Activated T-cell treated with anti-CD3 and anti-CD28 coated beads, Interleukin-2, amount 50 U/mL, for 4 hours (primary cell): ENCODE measurements at regions not wholly inside any gene's neighbourhood (a gene's known extent, or its start where the extent isn't known, plus 50 kb on each side); places are given as distances from the start of the nearest gene placed in this dataset.
"Not testable (repeated sequence)": the region's sequence is repeated elsewhere in the genome, so short reads cannot be mapped to it uniquely, and the experiment has no call there.

Source experiments
- ATAC-seq, 2 donors: fragments of 200-7000 bp; cut with Tn5 transposase; one replicate each; pipeline ENCODE4 v1.10.0; 2021
- DNase-seq: peaks from one replicate; pipeline ENCODE4 v3.0.0-alpha.2; 2020
- H3K27me3 Mint-ChIP-seq: one replicate; pipeline ENCODE4 v1.8.0; 2021; ENCODE audit warnings: low read depth, mixed read lengths
- H3K36me3 Mint-ChIP-seq: one replicate; pipeline ENCODE4 v1.8.0; 2022; ENCODE audit warnings: mixed read lengths; ENCODE audit not compliant: insufficient read depth
- H3K4me1 Mint-ChIP-seq: one replicate; pipeline ENCODE4 v1.8.0; 2021; ENCODE audit warnings: low read depth, mixed read lengths
- H3K4me3 Mint-ChIP-seq: one replicate; pipeline ENCODE4 v1.8.0; 2021; ENCODE audit warnings: mild to moderate bottlenecking, moderate library complexity, mixed read lengths
- H3K9me3 Mint-ChIP-seq: one replicate; pipeline ENCODE4 v1.8.0; 2021; ENCODE audit warnings: mixed read lengths

GRCh38 chr17:34486761-34487160 is 92.6 kb upstream of the TMEM132E start:
- H3K4me3 Mint-ChIP-seq, result no peak overlapping the region
- H3K4me1 Mint-ChIP-seq, result no peaks in the 10 kb centered on the region
- DNase-seq (no peak), ATAC-seq (no peak)
- H3K9me3 Mint-ChIP-seq, result no peaks in the 10 kb centered on the region
- H3K27me3 Mint-ChIP-seq, result peaks cover 34% of the 10 kb centered on the region
- no peaks in the 10 kb centered on the region for H3K36me3 Mint-ChIP-seq

DNA sequence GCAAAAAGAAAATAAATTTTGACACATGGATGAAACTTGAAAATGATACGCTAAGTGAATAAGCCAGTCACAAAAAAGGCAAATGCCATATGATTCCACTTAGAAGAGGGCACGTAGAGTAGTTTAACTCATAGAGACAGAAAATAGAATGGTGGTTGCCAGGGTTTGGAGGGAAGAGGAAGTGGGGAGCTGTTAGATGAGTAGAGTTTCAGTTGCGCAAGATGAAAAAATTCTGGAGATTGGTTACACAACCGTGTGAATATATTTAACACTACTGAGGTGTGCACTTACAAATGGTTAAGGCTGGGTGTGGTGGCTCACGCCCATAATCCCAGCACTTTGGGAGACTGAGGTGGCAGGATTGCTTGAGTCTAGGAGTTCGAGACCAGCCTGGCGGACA is 93.4 kb upstream of the TMEM132E start:
- no peaks in the 10 kb centered on the region for H3K4me1 Mint-ChIP-seq
- ATAC-seq, result no peak
- no peaks in the 10 kb centered on the region for H3K9me3 Mint-ChIP-seq
- H3K4me3 Mint-ChIP-seq, result no peak overlapping the region
- DNase-seq, result no peak
- H3K27me3 Mint-ChIP-seq, result peaks cover 35% of the 10 kb centered on the region
- no peaks in the 10 kb centered on the region for H3K36me3 Mint-ChIP-seq

DNA sequence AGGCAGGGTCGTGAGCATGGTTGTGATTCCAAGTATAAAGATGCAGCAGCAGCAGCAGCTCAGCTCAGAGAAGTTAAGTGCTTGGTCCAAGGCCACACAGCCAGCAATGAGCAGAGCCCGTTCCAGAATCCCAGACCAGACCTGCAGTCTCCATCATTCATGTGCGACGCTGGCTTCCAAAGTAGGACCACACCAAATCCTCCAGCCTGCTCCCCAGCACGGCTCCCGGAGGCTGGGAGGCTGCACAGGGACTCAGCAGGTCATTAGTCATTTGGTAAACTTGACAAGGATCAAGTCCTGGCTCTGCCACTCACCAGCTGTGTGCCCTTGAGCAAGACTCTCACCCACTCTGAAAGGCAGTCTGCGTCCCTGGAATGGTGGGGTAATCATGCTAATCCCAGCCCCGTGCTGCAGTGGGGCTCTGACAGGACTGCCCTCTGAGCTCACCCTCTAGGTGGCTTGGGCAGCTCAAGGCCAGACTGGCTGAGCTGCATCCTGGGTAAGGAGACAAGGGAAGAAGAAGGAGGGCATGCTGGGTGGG is 95.1 kb upstream of the TMEM132E start:
- Mint-ChIP-seq H3K4me3 (no peak overlapping the region), H3K36me3 (no peaks in the 10 kb centered on the region), H3K4me1 (no peaks in the 10 kb centered on the region), H3K9me3 (no peaks in the 10 kb centered on the region), H3K27me3 (peaks cover 39% of the 10 kb centered on the region)
- DNase-seq (no peak), ATAC-seq (no peak)

DNA sequence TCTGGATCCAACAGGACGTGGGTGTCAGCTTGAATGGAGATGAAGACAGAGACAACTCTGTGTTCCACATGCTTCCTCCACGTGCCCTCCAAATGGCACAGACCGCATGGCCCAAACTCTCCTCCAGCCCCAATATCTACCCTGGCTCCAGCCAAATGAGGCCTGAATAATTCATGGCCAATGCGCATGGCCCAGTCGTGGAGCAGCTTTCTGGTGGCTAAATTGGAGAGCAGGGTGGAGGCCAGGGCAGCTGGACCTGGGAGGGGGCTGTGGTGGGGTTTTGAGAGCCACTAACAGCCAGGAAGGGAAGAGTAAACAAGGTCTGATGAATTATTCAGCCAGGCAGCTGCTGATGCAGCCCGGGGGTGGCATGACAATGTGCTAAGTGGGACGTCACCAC is 96.7 kb upstream of the TMEM132E start:
- no peak for DNase-seq

GRCh38 chr17:34481779-34482178 is 97.6 kb upstream of the TMEM132E start:
- DNase-seq (no peak), ATAC-seq (no peak)
- H3K27me3 Mint-ChIP-seq, result peaks cover 34% of the 10 kb centered on the region
- H3K4me1 Mint-ChIP-seq, result no peaks in the 10 kb centered on the region
- H3K36me3 Mint-ChIP-seq, result no peaks in the 10 kb centered on the region
- H3K9me3 Mint-ChIP-seq, result no peaks in the 10 kb centered on the region
- H3K4me3 Mint-ChIP-seq, result no peak overlapping the region

More for the DNA sequence above, 96.7 kb upstream of the TMEM132E start:
- Mint-ChIP-seq H3K4me3 (no peak overlapping the region), H3K9me3 (no peaks in the 10 kb centered on the region), H3K36me3 (no peaks in the 10 kb centered on the region), H3K27me3 (peaks cover 36% of the 10 kb centered on the region), H3K4me1 (no peaks in the 10 kb centered on the region)
- ATAC-seq, result no peak

DNA sequence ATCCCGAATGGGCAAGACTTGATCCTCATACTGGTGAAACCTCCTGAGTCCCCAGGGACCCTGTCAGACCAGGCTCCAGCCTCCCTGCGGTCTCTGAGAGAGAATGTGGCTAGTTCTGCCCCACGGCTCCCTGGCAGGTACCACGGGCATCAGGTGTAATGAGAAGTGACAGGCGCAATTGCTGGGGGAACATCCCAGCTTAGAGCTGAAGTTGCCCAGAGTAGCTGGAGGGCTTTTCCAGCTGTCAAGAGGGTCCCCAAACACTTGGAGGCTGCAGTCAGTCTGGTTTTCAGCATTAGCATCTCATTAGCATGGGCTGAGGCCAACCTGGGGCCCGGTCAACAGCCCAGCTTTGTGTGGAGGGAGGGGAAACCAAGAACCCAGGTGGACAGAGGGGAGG is 100.0 kb upstream of the TMEM132E start:
- Mint-ChIP-seq H3K27me3 (peaks cover 27% of the 10 kb centered on the region), H3K36me3 (no peaks in the 10 kb centered on the region), H3K4me3 (no peak overlapping the region), H3K4me1 (no peaks in the 10 kb centered on the region), H3K9me3 (no peaks in the 10 kb centered on the region)
- ATAC-seq (no peak), DNase-seq (no peak)

GRCh38 chr17:34478244-34478643 is 101.1 kb upstream of the TMEM132E start:
- peaks cover 19% of the 10 kb centered on the region for H3K27me3 Mint-ChIP-seq
- H3K4me1 Mint-ChIP-seq, result no peaks in the 10 kb centered on the region
- DNase-seq (no peak), ATAC-seq (no peak)
- H3K4me3 Mint-ChIP-seq, result no peak overlapping the region
- no peaks in the 10 kb centered on the region for H3K9me3 Mint-ChIP-seq
- H3K36me3 Mint-ChIP-seq, result no peaks in the 10 kb centered on the region

DNA sequence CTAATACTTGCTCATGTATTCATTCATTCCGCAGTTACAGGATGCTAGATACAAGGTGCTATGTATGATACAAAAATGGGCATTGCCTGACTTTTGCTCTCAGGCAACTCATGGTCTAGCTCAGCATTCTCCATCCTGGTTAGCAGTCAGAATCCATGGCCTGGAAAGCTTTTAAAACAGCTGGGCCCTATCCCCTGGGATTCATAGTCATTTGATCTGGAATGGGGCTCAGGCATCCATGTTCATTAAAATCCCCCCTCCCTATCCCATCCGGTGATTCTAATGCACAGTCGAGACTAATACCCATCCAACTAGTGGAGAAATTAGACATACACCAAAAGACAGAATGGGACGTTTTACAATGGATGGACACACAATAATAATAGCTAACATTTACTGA is 104.1 kb upstream of the TMEM132E start:
- ATAC-seq (no peak), DNase-seq (no peak)
- no peaks in the 10 kb centered on the region for H3K9me3 Mint-ChIP-seq
- no peak overlapping the region for H3K4me3 Mint-ChIP-seq
- H3K27me3 Mint-ChIP-seq, result peaks cover 8% of the 10 kb centered on the region
- no peaks in the 10 kb centered on the region for H3K36me3 Mint-ChIP-seq
- no peaks in the 10 kb centered on the region for H3K4me1 Mint-ChIP-seq

DNA sequence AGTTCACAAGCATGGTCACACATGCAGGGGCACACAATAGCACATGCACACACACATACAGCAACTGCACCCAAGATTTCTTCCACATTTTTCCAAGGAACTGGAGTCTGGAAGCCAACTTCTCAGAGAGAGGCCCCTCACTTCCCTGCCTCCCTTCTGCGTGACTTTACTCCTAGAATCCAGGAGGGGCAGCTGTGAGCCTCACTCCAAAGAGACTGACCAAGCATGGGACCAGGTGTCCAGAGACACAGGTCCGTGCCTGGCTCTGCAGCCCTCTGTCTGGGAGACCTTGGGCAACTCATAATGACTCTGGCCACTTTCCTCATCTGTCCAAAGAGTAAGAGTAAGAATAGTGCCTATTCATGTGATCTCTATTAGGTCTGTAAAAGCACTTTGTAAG is 104.7 kb upstream of the TMEM132E start:
- ATAC-seq, result no peak
- H3K36me3 Mint-ChIP-seq, result no peaks in the 10 kb centered on the region
- no peak overlapping the region for H3K4me3 Mint-ChIP-seq
- peaks cover 5% of the 10 kb centered on the region for H3K27me3 Mint-ChIP-seq
- H3K9me3 Mint-ChIP-seq, result no peaks in the 10 kb centered on the region
- no peaks in the 10 kb centered on the region for H3K4me1 Mint-ChIP-seq
- DNase-seq, result no peak

DNA sequence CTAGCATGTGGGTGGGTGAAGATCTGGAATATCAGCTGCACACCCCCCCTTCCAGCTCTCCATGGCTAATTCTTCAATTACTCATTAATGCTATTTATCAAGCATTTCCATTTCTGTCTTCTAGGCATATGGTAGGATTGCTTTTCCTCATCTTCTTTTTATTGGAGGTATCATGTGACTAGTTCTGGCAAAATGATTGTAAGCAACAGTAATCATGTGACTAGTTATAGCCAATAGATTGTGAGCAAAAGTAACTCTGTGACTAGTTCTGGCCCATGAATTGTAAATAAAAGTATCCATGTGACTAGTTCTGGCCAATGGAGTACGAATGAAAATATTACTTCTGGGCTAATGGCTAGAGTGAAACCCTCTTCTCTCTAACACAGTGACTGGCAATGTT is 107.0 kb upstream of the TMEM132E start:
- Mint-ChIP-seq H3K36me3 (no peaks in the 10 kb centered on the region), H3K4me3 (no peak overlapping the region), H3K9me3 (no peaks in the 10 kb centered on the region), H3K27me3 (peaks cover 5% of the 10 kb centered on the region), H3K4me1 (no peaks in the 10 kb centered on the region)
- no peak for DNase-seq
- no peak for ATAC-seq

DNA sequence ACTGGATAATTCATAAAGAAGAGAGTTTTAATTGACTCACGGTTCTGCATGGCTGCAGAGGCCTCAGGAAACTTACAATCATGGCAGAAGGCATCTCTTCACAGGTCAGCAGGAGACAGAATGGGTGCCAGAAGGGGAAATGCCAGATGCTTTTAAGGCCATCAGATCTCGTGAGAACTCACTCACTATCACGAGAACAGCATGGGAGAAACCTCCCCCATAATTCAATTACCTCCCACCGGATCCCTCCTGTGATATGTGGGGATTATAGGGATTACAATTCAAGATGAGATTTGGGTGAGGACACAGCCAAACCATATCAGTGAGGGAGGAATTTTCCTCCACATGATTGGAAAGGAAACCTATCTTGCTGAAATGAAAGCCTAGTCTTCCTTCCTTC is 108.1 kb upstream of the TMEM132E start:
- H3K4me1 Mint-ChIP-seq, ATAC-seq, DNase-seq, H3K36me3 Mint-ChIP-seq, H3K9me3 Mint-ChIP-seq, H3K4me3 Mint-ChIP-seq, H3K27me3 Mint-ChIP-seq: not testable (repeated sequence)

DNA sequence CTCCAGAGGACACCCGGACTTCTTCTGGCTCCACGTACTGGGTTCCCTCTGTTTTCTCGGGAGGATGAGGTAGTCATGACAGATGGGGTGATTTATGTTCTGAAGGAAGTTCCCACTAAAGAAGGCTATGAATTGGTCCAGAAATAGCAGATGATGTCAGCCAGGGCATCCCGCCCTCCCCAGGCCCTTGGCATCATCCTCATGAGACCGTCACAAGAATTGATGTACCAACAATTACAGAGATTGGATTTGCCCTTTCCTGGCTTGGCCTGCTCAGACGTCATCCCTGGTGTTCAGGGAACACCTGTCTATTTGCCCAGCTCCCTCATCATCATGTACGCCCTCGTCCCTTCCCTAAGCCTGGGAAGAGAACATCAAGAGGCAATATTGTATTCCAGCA is 102.8 kb upstream of the CCL1 start:
- no peak for DNase-seq
- no peak for ATAC-seq
- Mint-ChIP-seq H3K36me3 (no peaks in the 10 kb centered on the region), H3K27me3 (peaks cover 23% of the 10 kb centered on the region), H3K4me1 (no peaks in the 10 kb centered on the region), H3K4me3 (no peak overlapping the region), H3K9me3 (no peaks in the 10 kb centered on the region)

DNA sequence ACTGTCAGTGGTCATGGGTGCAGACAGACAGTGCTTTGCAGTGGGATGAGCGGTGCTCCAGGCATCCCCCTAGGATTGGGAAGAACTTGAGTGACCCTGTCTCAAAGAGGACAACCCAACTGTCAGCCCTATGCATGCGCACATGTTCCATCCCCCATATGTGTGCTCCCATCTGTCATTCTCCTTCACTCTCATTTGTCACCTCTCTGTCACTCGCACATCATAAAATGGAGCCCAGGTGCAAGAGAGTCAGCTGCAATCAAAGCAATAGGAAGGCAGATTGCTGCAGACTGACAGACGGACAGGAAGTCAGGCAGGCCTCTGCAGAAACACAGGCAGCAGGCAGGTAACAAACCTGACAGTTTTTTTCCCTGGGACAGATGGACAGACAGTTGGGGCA is 101.8 kb upstream of the CCL1 start:
- no peak for ATAC-seq
- no peak for DNase-seq
- Mint-ChIP-seq H3K4me1 (no peaks in the 10 kb centered on the region), H3K27me3 (peaks cover 20% of the 10 kb centered on the region), H3K4me3 (no peak overlapping the region), H3K9me3 (no peaks in the 10 kb centered on the region), H3K36me3 (no peaks in the 10 kb centered on the region)

DNA sequence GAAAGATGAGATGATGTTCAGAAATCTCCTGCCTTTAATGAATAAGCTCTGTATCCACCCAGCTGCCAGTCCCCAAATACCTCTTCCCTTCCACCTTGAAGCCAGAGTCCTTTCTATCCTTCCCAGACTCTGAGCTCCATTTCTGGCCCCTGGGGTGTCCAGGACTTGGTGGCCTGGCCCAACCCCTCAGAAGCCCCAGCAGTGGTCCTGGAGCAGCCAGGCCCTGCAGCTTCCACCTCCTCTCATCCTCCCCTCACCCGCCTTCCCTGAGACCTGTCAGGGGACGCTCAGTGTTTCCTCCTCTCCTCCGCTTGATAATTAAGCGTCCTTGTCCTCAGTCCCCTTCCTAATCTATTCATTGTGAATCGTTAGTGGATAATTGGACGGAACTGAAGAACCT is 95.2 kb upstream of the CCL1 start:
- Mint-ChIP-seq H3K9me3 (no peaks in the 10 kb centered on the region), H3K4me1 (no peaks in the 10 kb centered on the region), H3K4me3 (no peak overlapping the region), H3K27me3 (peaks cover 40% of the 10 kb centered on the region), H3K36me3 (no peaks in the 10 kb centered on the region)
- ATAC-seq (no peak), DNase-seq (no peak)

DNA sequence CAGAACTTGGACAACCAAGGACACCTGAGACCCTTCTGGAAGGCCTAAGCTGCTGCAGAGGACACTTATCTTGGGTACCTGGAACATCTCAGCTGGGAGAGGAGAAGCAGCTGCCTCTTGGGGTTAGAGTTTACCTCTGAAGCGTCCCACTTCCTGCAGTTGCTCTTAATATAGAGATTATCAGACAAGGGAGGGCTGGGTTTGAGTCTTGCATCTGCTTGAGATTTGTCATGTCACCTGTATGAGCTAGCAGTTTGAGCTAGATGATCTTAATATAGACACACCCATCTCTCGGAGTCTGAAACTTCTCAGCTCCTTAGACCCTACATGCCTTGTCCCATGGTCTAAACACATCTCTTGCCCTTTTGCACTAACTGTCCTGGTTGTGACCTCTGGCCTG is 93.1 kb upstream of the CCL1 start:
- Mint-ChIP-seq H3K36me3 (no peaks in the 10 kb centered on the region), H3K4me1 (no peaks in the 10 kb centered on the region), H3K27me3 (peaks cover 49% of the 10 kb centered on the region), H3K4me3 (no peak overlapping the region), H3K9me3 (no peaks in the 10 kb centered on the region)
- DNase-seq, result no peak
- ATAC-seq, result no peak

DNA sequence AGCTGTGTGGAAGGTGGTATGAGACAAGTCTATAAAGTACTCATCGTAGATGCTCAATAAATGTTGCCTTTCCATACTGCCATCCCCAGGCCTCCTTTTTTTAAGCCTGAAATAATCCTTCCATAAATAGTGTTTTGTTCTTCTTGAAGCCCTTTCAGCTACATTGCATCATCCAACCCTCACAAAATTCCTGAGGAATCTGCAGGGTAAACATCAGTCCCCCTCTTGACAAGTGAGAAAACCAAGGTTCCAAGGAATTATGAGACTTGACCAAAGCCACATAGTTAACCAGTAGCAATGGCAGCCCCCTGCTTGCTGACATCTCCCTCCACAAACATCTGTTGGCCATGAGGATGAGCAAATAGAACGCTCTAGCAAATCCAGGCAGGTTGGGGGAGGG is 89.7 kb upstream of the CCL1 start:
- no peaks in the 10 kb centered on the region for H3K36me3 Mint-ChIP-seq
- H3K27me3 Mint-ChIP-seq, result peaks cover 46% of the 10 kb centered on the region
- ATAC-seq (no peak), DNase-seq (no peak)
- no peaks in the 10 kb centered on the region for H3K9me3 Mint-ChIP-seq
- H3K4me3 Mint-ChIP-seq, result no peak overlapping the region
- H3K4me1 Mint-ChIP-seq, result no peaks in the 10 kb centered on the region
